Smooth muscle cell (in vitro differentiated cells): ENCODE measurements at regions not wholly inside any gene's neighbourhood (a gene's known extent, or its start where the extent isn't known, plus 50 kb on each side); places are given as distances from the start of the nearest gene placed in this dataset.

ENCODE experiments used
- DNase-seq: peaks from one replicate; lab custom pipeline; 2025; ENCODE audit not compliant: unreplicated experiment; lab: John Stamatoyannopoulos, UW
- H2AFZ ChIP-seq: fragments of 200-600 bp; sonication (generic); 2 replicates; pipeline ENCODE4 v1.6.0; 2016; ENCODE audit warnings: antibody characterized with exemption, low read depth, mild to moderate bottlenecking
- H3F3A ChIP-seq: fragments of 200-600 bp; sonication (generic); 2 replicates; pipeline ENCODE4 v1.6.0; 2017; ENCODE audit warnings: antibody characterized with exemption, low read depth
- H3K27ac ChIP-seq: fragments of 200-600 bp; sonication (generic); 2 replicates; pipeline ENCODE4 v1.5.1; 2016; ENCODE audit warnings: low read depth, mild to moderate bottlenecking
- H3K27me3 ChIP-seq: fragments of 200-600 bp; sonication (generic); 2 replicates; pipeline ENCODE4 v1.6.1; 2016; ENCODE audit warnings: low read depth, mild to moderate bottlenecking
- H3K36me3 ChIP-seq: fragments of 200-600 bp; sonication (generic); 2 replicates; pipeline ENCODE4 v1.5.1; 2016; ENCODE audit warnings: low read depth
- H3K4me1 ChIP-seq: fragments of 200-600 bp; sonication (generic); 2 replicates; pipeline ENCODE4 v1.5.1; 2016; ENCODE audit warnings: low read depth
- H3K4me2 ChIP-seq: fragments of 200-600 bp; sonication (generic); 2 replicates; pipeline ENCODE4 v1.6.0; 2016; ENCODE audit warnings: mild to moderate bottlenecking
- H3K4me3 ChIP-seq: fragments of 200-600 bp; sonication (generic); 2 replicates; pipeline ENCODE4 v1.5.1; 2016; ENCODE audit warnings: mild to moderate bottlenecking
- H3K79me2 ChIP-seq: fragments of 200-600 bp; sonication (generic); 2 replicates; pipeline ENCODE4 v1.6.0; 2016; ENCODE audit warnings: low read depth, mild to moderate bottlenecking
- H3K9ac ChIP-seq: fragments of 200-600 bp; sonication (generic); 2 replicates; pipeline ENCODE4 v1.6.0; 2016; ENCODE audit warnings: low read depth
- H3K9me3 ChIP-seq: fragments of 200-600 bp; sonication (generic); replicated peaks from 2 replicates; pipeline ENCODE4 v1.5.1; 2016; ENCODE audit warnings: low read depth
- H4K20me1 ChIP-seq: fragments of 200-600 bp; sonication (generic); 2 replicates; pipeline ENCODE4 v1.6.0; 2016; ENCODE audit warnings: low read depth
- CTCF ChIP-seq: fragments of 200-600 bp; sonication (generic); IDR thresholded peaks from 2 replicates; pipeline ENCODE4 v1.5.1; 2017; ENCODE audit warnings: borderline replicate concordance, mild to moderate bottlenecking, antibody characterized with exemption; ENCODE audit not compliant: insufficient read depth, poor library complexity, severe bottlenecking
- WGBS: methylation state at CpG from one replicate; pipeline ENCODE4 v1.1.7; 2016; ENCODE audit warnings: low lambda C conversion rate; 5-methylcytosine and 5-hydroxymethylcytosine counted together

- WGBS: 84% methylated on average over 8 of the region's 8 CpGs
- Histone ChIP-seq H3K9me3 (no peaks in the 10 kb centered on the region), H3K27me3 (no peaks in the 10 kb centered on the region), H2AFZ (no peak overlapping the region), H3K4me3 (no peak overlapping the region), H3K36me3 (no peaks in the 10 kb centered on the region), H3K4me2 (no peak overlapping the region), H3F3A (no peaks in the 10 kb centered on the region), H3K79me2 (no peaks in the 10 kb centered on the region), H3K9ac (no peak overlapping the region), H3K4me1 (no peaks in the 10 kb centered on the region), H4K20me1 (no peaks in the 10 kb centered on the region), H3K27ac (no peak overlapping the region)
- DNase-seq: no peak
- TF ChIP-seq CTCF: no peak
Observed at GRCh38 chr1:196091397-196092135, 516.7 kb downstream of the KCNT2 start.

- no peaks in the 10 kb centered on the region for H3K9me3 ChIP-seq
- H2AFZ ChIP-seq: no peak overlapping the region
- H3K4me2 ChIP-seq: no peak overlapping the region
- H3K4me1 ChIP-seq: no peaks in the 10 kb centered on the region
- no peak overlapping the region for H3K4me3 ChIP-seq
- H3K36me3 ChIP-seq: no peaks in the 10 kb centered on the region
- DNase-seq: no peak
- H4K20me1 ChIP-seq: no peaks in the 10 kb centered on the region
- no peak overlapping the region for H3K9ac ChIP-seq
- H3K27me3 ChIP-seq: no peaks in the 10 kb centered on the region
- no peak for TF ChIP-seq CTCF
- no peaks in the 10 kb centered on the region for H3K79me2 ChIP-seq
- H3K27ac ChIP-seq: no peak overlapping the region
- 91% methylated on average over 3 of the region's 3 CpGs for WGBS
- no peaks in the 10 kb centered on the region for H3F3A ChIP-seq
Observed at GRCh38 chr1:196090226-196090625, 518.0 kb downstream of the KCNT2 start.

- no peaks in the 10 kb centered on the region for H3F3A ChIP-seq
- H3K9me3 ChIP-seq: no peaks in the 10 kb centered on the region
- no peak overlapping the region for H3K9ac ChIP-seq
- no peak overlapping the region for H2AFZ ChIP-seq
- H3K4me2 ChIP-seq: no peak overlapping the region
- H3K36me3 ChIP-seq: no peaks in the 10 kb centered on the region
- no peaks in the 10 kb centered on the region for H3K27me3 ChIP-seq
- no peak overlapping the region for H3K4me3 ChIP-seq
- no peak for TF ChIP-seq CTCF
- no peak overlapping the region for H3K27ac ChIP-seq
- H3K4me1 ChIP-seq: no peaks in the 10 kb centered on the region
- whole genome bisulfite sequencing: 84% methylated on average over 10 of the region's 10 CpGs
- H4K20me1 ChIP-seq: no peaks in the 10 kb centered on the region
- no peak for DNase-seq
- H3K79me2 ChIP-seq: no peaks in the 10 kb centered on the region
Observed at GRCh38 chr1:196088541-196088940, 519.7 kb downstream of the KCNT2 start.

- H2AFZ ChIP-seq: no peak overlapping the region
- no peak overlapping the region for H3K9ac ChIP-seq
- no peak overlapping the region for H3K4me2 ChIP-seq
- no peaks in the 10 kb centered on the region for H4K20me1 ChIP-seq
- H3K4me3 ChIP-seq: no peak overlapping the region
- no peak for DNase-seq
- H3K4me1 ChIP-seq: no peaks in the 10 kb centered on the region
- no peak overlapping the region for H3K27ac ChIP-seq
- H3K9me3 ChIP-seq: no peaks in the 10 kb centered on the region
- TF ChIP-seq CTCF: no peak
- H3K79me2 ChIP-seq: no peaks in the 10 kb centered on the region
- H3K27me3 ChIP-seq: no peaks in the 10 kb centered on the region
- H3K36me3 ChIP-seq: no peaks in the 10 kb centered on the region
- no peaks in the 10 kb centered on the region for H3F3A ChIP-seq
- 90% methylated on average over 3 of the region's 3 CpGs for WGBS
Observed at GRCh38 chr1:196078691-196079090, 529.5 kb downstream of the KCNT2 start.
